Lower lobe of right lung (tissue), 2 donors: ENCODE measurements at regions not wholly inside any gene's neighbourhood (a gene's known extent, or its start where the extent isn't known, plus 50 kb on each side); places are given as distances from the start of the nearest gene placed in this dataset.
A peak's percentile ranks its signal among the peaks of the same experiment; 100 is the strongest.

Experiments
- ATAC-seq, 2 donors: fragments of 200-7000 bp; cut with Tn5 transposase; one replicate each; pipeline ENCODE4 v1.9.1; 2020 to 2022; ENCODE audit warnings: mild to moderate bottlenecking in 2 of 2, moderate library complexity in 2 of 2
- DNase-seq: peaks from one replicate; pipeline ENCODE4 v3.0.0-alpha.2; 2020
- H3K27ac ChIP-seq: fragments of 200-600 bp; one replicate; pipeline ENCODE4 v1.8.0; 2022
- H3K27me3 ChIP-seq: fragments of 200-600 bp; one replicate; pipeline ENCODE4 v1.8.0; 2022; ENCODE audit warnings: low read depth
- H3K36me3 ChIP-seq: fragments of 200-600 bp; one replicate; pipeline ENCODE4 v1.8.0; 2022; ENCODE audit warnings: mild to moderate bottlenecking
- H3K4me1 ChIP-seq: fragments of 200-600 bp; one replicate; pipeline ENCODE4 v1.8.0; 2022
- H3K4me3 ChIP-seq: fragments of 200-600 bp; one replicate; pipeline ENCODE4 v1.8.0; 2022; ENCODE audit warnings: mild to moderate bottlenecking
- H3K9me3 ChIP-seq: fragments of 200-600 bp; one replicate; pipeline ENCODE4 v1.8.0; 2022
- CTCF ChIP-seq: fragments of 200-600 bp; IDR thresholded peaks from one replicate; pipeline ENCODE4 v1.8.0; 2022; ENCODE audit warnings: antibody characterized with exemption, mild to moderate bottlenecking
- intact Hi-C: fragments of 100-400 bp; cut with DNase I; formaldehyde crosslinking; loops from one replicate; pipeline ENCODE4 v1.11.0; 2022
- donor health status: DM: no; HTN: yes; CAD: no; lungs with severe emphysema.

- Histone ChIP-seq H3K4me3 (no peak overlapping the region), H3K27me3 (no peaks in the 10 kb centered on the region), H3K4me1 (no peaks in the 10 kb centered on the region), H3K27ac (no peak overlapping the region), H3K36me3 (no peaks in the 10 kb centered on the region), H3K9me3 (no peaks in the 10 kb centered on the region)
- ATAC-seq: peak; percentile 60 to 67
- no peak for TF ChIP-seq CTCF
- no peak for DNase-seq
- intact Hi-C loops: no loop called here
Observed at GRCh38 chr3:134302674-134303073, 52.0 kb upstream of the RYK start.

GRCh38 chr3:134300520-134300919 is 49.9 kb upstream of the RYK start:
- Histone ChIP-seq H3K4me3 (no peak overlapping the region), H3K36me3 (no peaks in the 10 kb centered on the region), H3K27ac (no peak overlapping the region), H3K4me1 (no peaks in the 10 kb centered on the region), H3K27me3 (no peaks in the 10 kb centered on the region), H3K9me3 (no peaks in the 10 kb centered on the region)
- intact Hi-C loops: no loop called here
- TF ChIP-seq CTCF: no peak
- DNase-seq (no peak), ATAC-seq (no peak)
